Sigmoid colon (tissue), 6 donors: ENCODE measurements at regions not wholly inside any gene's neighbourhood (a gene's known extent, or its start where the extent isn't known, plus 50 kb on each side); places are given as distances from the start of the nearest gene placed in this dataset.

Experiments
- DNase-seq: peaks from one replicate; pipeline ENCODE4 v3.0.0-alpha.2; 2019
- H3K27ac ChIP-seq, 4 donors: fragments of 200-600 bp; sonication (generic); one replicate each; pipeline ENCODE4 v1.5.1; 2016 to 2019; ENCODE audit warnings: mild to moderate bottlenecking in 1 of 4
- H3K27me3 ChIP-seq, 3 donors: fragments of 200-600 bp; sonication (generic); one replicate each; pipeline ENCODE4 v1.5.1; 2019; ENCODE audit warnings: mild to moderate bottlenecking in 1 of 3
- H3K36me3 ChIP-seq, 4 donors: fragments of 200-600 bp; sonication (generic); one replicate each; pipeline ENCODE4 v1.5.1; 2016 to 2019
- H3K4me1 ChIP-seq, 4 donors: fragments of 200-600 bp; sonication (generic); one replicate each; pipeline ENCODE4 v1.5.1; 2017 to 2019
- H3K4me3 ChIP-seq, 4 donors: fragments of 200-600 bp; sonication (generic); one replicate each; pipeline ENCODE4 v1.5.1; 2017 to 2019; ENCODE audit warnings: mild to moderate bottlenecking in 2 of 4, moderate library complexity in 1 of 4
- H3K9me3 ChIP-seq, 4 donors: fragments of 200-600 bp in 3 of 4; sonication (generic) in 3 of 4; one replicate each; pipeline versions ENCODE4 v1.5.1 to v1.6.1; 2013 to 2019
- CTCF ChIP-seq, 4 experiments: fragments of 450-650 bp in 3 of 4; fragments of 200-600 bp in 1 of 4; IDR thresholded peaks; one replicate each; pipeline ENCODE4 v1.5.1; 2016 to 2019; ENCODE audit warnings: antibody characterized with exemption in 4 of 4, mild to moderate bottlenecking in 3 of 4, moderate library complexity in 2 of 4
- EP300 ChIP-seq, 4 donors: sonication (generic); formaldehyde crosslinking; IDR thresholded peaks; one replicate each; pipeline ENCODE4 v1.6.1; 2017; ENCODE audit warnings: antibody characterized with exemption in 4 of 4
- POLR2A ChIP-seq, 2 donors: fragments of 450-650 bp; IDR thresholded peaks; one replicate each; pipeline ENCODE4 v1.6.1; 2016; ENCODE audit warnings: antibody characterized with exemption in 2 of 2, mild to moderate bottlenecking in 2 of 2, moderate library complexity in 2 of 2
- POLR2AphosphoS5 ChIP-seq, 4 donors: sonication (generic); formaldehyde crosslinking; IDR thresholded peaks; one replicate each; pipeline ENCODE4 v1.6.1; 2017; ENCODE audit warnings: antibody characterized with exemption in 4 of 4
- WGBS, 2 donors: extraction: QIAGEN DNeasy Blood & Tissue Kit; methylation state at CpG; one replicate each; pipeline ENCODE4 v1.1.7; 2013; 5-methylcytosine and 5-hydroxymethylcytosine counted together
- intact Hi-C: fragments of 100-400 bp; cut with DNase I; formaldehyde crosslinking; loops from one replicate; pipeline ENCODE4 v1.15.1; 2023
- donor health status: healthy with polysubstance abuse.
- donor health status: healthy.

- intact Hi-C loops = no loop called here
- no peaks in the 10 kb centered on the region for H3K27me3 ChIP-seq
- H3K36me3 ChIP-seq = no peaks in the 10 kb centered on the region
- H3K9me3 ChIP-seq = no peaks in the 10 kb centered on the region
- no peak overlapping the region for H3K4me3 ChIP-seq
- no peak for DNase-seq
- TF ChIP-seq POLR2AphosphoS5 (IDR thresholded peaks at IDR 0.05) = no peak
- TF ChIP-seq POLR2A (IDR thresholded peaks at IDR 0.05) = no peak
- TF ChIP-seq CTCF (IDR thresholded peaks at IDR 0.05) = no peak
- TF ChIP-seq EP300 (IDR thresholded peaks at IDR 0.05) = no peak
- H3K4me1 ChIP-seq = peaks cover 0 to 21% (median 11%) of the 10 kb centered on the region in 4 donors
- 56 to 71% methylated on average over 2 of the region's 2 CpGs for WGBS, 2 donors
- no peak overlapping the region for H3K27ac ChIP-seq
These were observed 148.2 kb upstream of the KLF7 start for GRCh38 chr2:207313947-207314346.

GRCh38 chr2:207315131-207315530 is 149.4 kb upstream of the KLF7 start:
- TF ChIP-seq CTCF (IDR thresholded peaks at IDR 0.05) (no peak), EP300 (IDR thresholded peaks at IDR 0.05) (no peak), POLR2AphosphoS5 (IDR thresholded peaks at IDR 0.05) (no peak), POLR2A (IDR thresholded peaks at IDR 0.05) (no peak)

GRCh38 chr2:207316484-207316883 is 150.7 kb upstream of the KLF7 start:
- intact Hi-C loops = no loop called here
- no peak overlapping the region for H3K4me3 ChIP-seq
- no peak overlapping the region for H3K27ac ChIP-seq
- H3K9me3 ChIP-seq = no peaks in the 10 kb centered on the region
- no peaks in the 10 kb centered on the region for H3K27me3 ChIP-seq
- no peak for DNase-seq
- 60 to 84% methylated on average over 2 of the region's 2 CpGs for WGBS, 2 donors
- peaks cover 0 to 3% (median under 1%) of the 10 kb centered on the region in 4 donors for H3K4me1 ChIP-seq
- no peak for TF ChIP-seq POLR2AphosphoS5 (IDR thresholded peaks at IDR 0.05)
- H3K36me3 ChIP-seq = no peaks in the 10 kb centered on the region

More at GRCh38 chr2:207315131-207315530, 149.4 kb upstream of the KLF7 start:
- DNase-seq = no peak
- intact Hi-C loops = no loop called here
- H3K27me3 ChIP-seq = no peaks in the 10 kb centered on the region
- peaks cover 0 to 16% (median 9%) of the 10 kb centered on the region in 4 donors for H3K4me1 ChIP-seq
- H3K4me3 ChIP-seq = no peak overlapping the region
- H3K36me3 ChIP-seq = no peaks in the 10 kb centered on the region
- no peaks in the 10 kb centered on the region for H3K9me3 ChIP-seq
- WGBS, 2 donors = 91 to 92% methylated on average over 2 of the region's 2 CpGs
- H3K27ac ChIP-seq = no peak overlapping the region

- no peaks in the 10 kb centered on the region for H3K27me3 ChIP-seq
- H3K9me3 ChIP-seq = no peaks in the 10 kb centered on the region
- H3K4me1 ChIP-seq = no peaks in the 10 kb centered on the region
- TF ChIP-seq POLR2A (IDR thresholded peaks at IDR 0.05) (no peak), CTCF (IDR thresholded peaks at IDR 0.05) (no peak), EP300 (IDR thresholded peaks at IDR 0.05) (no peak), POLR2AphosphoS5 (IDR thresholded peaks at IDR 0.05) (no peak)
- no peak overlapping the region for H3K27ac ChIP-seq
- H3K36me3 ChIP-seq = no peaks in the 10 kb centered on the region
- WGBS, 2 donors = 63 to 80% methylated on average over 2 of the region's 2 CpGs
- intact Hi-C loops = no loop called here
- H3K4me3 ChIP-seq = no peak overlapping the region
- DNase-seq = no peak
These were observed 151.2 kb upstream of the KLF7 start for GRCh38 chr2:207316906-207317305.

GRCh38 chr2:207317378-207317984 is 151.7 kb upstream of the KLF7 start:
- Histone ChIP-seq H3K36me3 (no peaks in the 10 kb centered on the region), H3K27me3 (no peaks in the 10 kb centered on the region), H3K27ac (no peak overlapping the region), H3K4me1 (no peaks in the 10 kb centered on the region), H3K4me3 (no peak overlapping the region), H3K9me3 (no peaks in the 10 kb centered on the region)
- no peak for DNase-seq
- 11 to 66% methylated on average over 4 of the region's 4 CpGs for WGBS, 2 donors
- intact Hi-C loops = no loop called here
- TF ChIP-seq POLR2AphosphoS5 (IDR thresholded peaks at IDR 0.05) (no peak), POLR2A (IDR thresholded peaks at IDR 0.05) (no peak), CTCF (IDR thresholded peaks at IDR 0.05) (no peak), EP300 (IDR thresholded peaks at IDR 0.05) (no peak)
